ENCODE measurements at regions not wholly inside any gene's neighbourhood (a gene's known extent, or its start where the extent isn't known, plus 50 kb on each side); places are given as distances from the start of the nearest gene placed in this dataset.
"Not testable (repeated sequence)": the region's sequence is repeated elsewhere in the genome, so short reads cannot be mapped to it uniquely, and the experiment has no call there.

- intact Hi-C loops (cut with micrococcal nuclease) = no loop called here
- DNase-seq = no peak
- no peak for ATAC-seq
Measured at GRCh38 chr6:117761610-117762009, 86.3 kb downstream of the NUS1 start.

GRCh38 chr6:117771403-117771802 is 96.1 kb downstream of the NUS1 start:
- DNase-seq (no peak), ATAC-seq (no peak)
- intact Hi-C loops (cut with micrococcal nuclease) = no loop called here

- ATAC-seq (no peak), DNase-seq (no peak)
- intact Hi-C loops (cut with micrococcal nuclease) = no loop called here
Measured at GRCh38 chr6:117776441-117776840, 101.2 kb downstream of the NUS1 start.

GRCh38 chr6:117781550-117781949 is 106.3 kb downstream of the NUS1 start:
- ATAC-seq (peak; percentile 60), DNase-seq (no peak)
- intact Hi-C loops (cut with micrococcal nuclease) = no loop called here

GRCh38 chr6:117783279-117783678 is 108.0 kb downstream of the NUS1 start:
- ATAC-seq (no peak), DNase-seq (no peak)
- intact Hi-C loops (cut with micrococcal nuclease) = no loop called here

- DNase-seq (no peak), ATAC-seq (no peak)
- intact Hi-C loops (cut with micrococcal nuclease) = no loop called here
Measured at GRCh38 chr6:117791012-117791411, 115.7 kb downstream of the NUS1 start.

- DNase-seq (no peak), ATAC-seq (no peak)
- intact Hi-C loops (cut with micrococcal nuclease) = no loop called here
Measured at GRCh38 chr6:117795234-117795633, 111.8 kb upstream of the SLC35F1 start.

GRCh38 chr6:117798819-117799218 is 108.2 kb upstream of the SLC35F1 start:
- ATAC-seq; DNase-seq; intact Hi-C loops (cut with micrococcal nuclease): not testable (repeated sequence)

GRCh38 chr6:117810269-117810668 is 96.8 kb upstream of the SLC35F1 start:
- intact Hi-C loops (cut with micrococcal nuclease) = no loop called here

GRCh38 chr6:117817499-117817898 is 89.6 kb upstream of the SLC35F1 start:
- DNase-seq = no peak
- intact Hi-C loops (cut with micrococcal nuclease) = no loop called here
- no peak for ATAC-seq

More at GRCh38 chr6:117810269-117810668, 96.8 kb upstream of the SLC35F1 start:
- ATAC-seq (no peak), DNase-seq (no peak)

GRCh38 chr6:117817992-117818391 is 89.1 kb upstream of the SLC35F1 start:
- intact Hi-C loops (cut with micrococcal nuclease) = no loop called here
- DNase-seq (no peak), ATAC-seq (no peak)

GRCh38 chr6:117818449-117818848 is 88.6 kb upstream of the SLC35F1 start:
- DNase-seq (no peak), ATAC-seq (no peak)
- intact Hi-C loops (cut with micrococcal nuclease) = no loop called here

- ATAC-seq (no peak), DNase-seq (no peak)
- intact Hi-C loops (cut with micrococcal nuclease) = no loop called here
Measured at GRCh38 chr6:117829594-117830319, 77.3 kb upstream of the SLC35F1 start.

GRCh38 chr6:117837261-117837660 is 69.8 kb upstream of the SLC35F1 start:
- ATAC-seq (no peak), DNase-seq (no peak)
- intact Hi-C loops (cut with micrococcal nuclease) = no loop called here

- intact Hi-C loops (cut with micrococcal nuclease) = no loop called here
- DNase-seq (no peak), ATAC-seq (no peak)
Measured at GRCh38 chr6:117840541-117840983, 66.5 kb upstream of the SLC35F1 start.

- DNase-seq = no peak
- intact Hi-C loops (cut with micrococcal nuclease) = no loop called here
- ATAC-seq = no peak
Measured at GRCh38 chr6:117847912-117848311, 59.2 kb upstream of the SLC35F1 start.

GRCh38 chr6:117849087-117849486 is 58.0 kb upstream of the SLC35F1 start:
- ATAC-seq = no peak
- no peak for DNase-seq
- intact Hi-C loops (cut with micrococcal nuclease) = no loop called here
